ENCODE measurements at regions not wholly inside any gene's neighbourhood (a gene's known extent, or its start where the extent isn't known, plus 50 kb on each side); places are given as distances from the start of the nearest gene placed in this dataset.

DNA sequence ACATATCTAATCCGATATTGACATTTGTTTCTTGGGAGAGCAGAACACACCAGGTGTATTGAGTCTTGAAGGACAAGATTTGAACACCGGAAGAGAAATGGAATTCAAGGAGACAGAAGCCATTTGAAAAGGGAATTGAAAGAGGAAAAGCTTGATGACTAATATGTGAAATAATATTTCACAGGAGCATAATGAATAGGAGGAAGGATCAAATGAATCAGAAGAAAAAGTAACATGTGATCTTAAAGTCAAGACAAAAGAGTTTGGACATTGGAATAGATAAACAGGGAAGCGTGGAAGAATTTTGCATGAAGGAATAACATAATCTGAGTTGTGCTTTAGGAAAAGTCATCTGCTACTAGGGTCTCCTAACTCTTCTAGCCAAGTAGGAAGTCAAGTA is 145.5 kb upstream of the PDHA2 start:
- Histone ChIP-seq H3K36me3 (no peaks in the 10 kb centered on the region), H3K27ac (no peak overlapping the region), H3K9me3 (no peaks in the 10 kb centered on the region), H3K27me3 (no peaks in the 10 kb centered on the region), H3K4me3 (no peak overlapping the region), H3K4me1 (no peaks in the 10 kb centered on the region)
- no peak for DNase-seq
- TF ChIP-seq, protein P1, sequence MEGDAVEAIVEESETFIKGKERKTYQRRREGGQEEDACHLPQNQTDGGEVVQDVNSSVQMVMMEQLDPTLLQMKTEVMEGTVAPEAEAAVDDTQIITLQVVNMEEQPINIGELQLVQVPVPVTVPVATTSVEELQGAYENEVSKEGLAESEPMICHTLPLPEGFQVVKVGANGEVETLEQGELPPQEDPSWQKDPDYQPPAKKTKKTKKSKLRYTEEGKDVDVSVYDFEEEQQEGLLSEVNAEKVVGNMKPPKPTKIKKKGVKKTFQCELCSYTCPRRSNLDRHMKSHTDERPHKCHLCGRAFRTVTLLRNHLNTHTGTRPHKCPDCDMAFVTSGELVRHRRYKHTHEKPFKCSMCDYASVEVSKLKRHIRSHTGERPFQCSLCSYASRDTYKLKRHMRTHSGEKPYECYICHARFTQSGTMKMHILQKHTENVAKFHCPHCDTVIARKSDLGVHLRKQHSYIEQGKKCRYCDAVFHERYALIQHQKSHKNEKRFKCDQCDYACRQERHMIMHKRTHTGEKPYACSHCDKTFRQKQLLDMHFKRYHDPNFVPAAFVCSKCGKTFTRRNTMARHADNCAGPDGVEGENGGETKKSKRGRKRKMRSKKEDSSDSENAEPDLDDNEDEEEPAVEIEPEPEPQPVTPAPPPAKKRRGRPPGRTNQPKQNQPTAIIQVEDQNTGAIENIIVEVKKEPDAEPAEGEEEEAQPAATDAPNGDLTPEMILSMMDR (IDR thresholded peaks at IDR 0.05) = no peak
- intact Hi-C loops (cut with DNase I; ENCODE audit: low total_unique reads) = no loop called here

DNA sequence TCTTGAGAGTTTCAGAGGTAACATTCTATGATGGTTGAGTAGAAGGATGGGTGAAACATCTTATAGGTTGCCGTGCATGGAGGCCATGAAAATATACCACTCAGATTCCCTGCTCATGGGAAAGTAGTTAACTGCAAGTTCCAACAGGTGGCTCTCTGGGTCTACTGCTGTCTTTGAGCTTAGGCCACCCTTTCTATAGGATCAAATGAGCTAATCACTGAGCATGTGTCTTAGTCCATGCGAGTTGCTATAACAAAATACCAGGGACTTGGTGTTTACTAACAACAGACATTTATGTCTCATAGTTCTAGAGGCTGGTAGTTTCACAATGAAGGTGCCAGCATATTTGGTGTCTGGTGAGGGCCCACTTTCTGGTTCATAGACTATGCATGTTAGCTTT is 144.8 kb upstream of the UNC5C start:
- no peaks in the 10 kb centered on the region for H3K36me3 ChIP-seq
- DNase-seq = no peak
- H3K4me3 ChIP-seq = no peak overlapping the region
- H3K4me1 ChIP-seq = no peaks in the 10 kb centered on the region
- no peaks in the 10 kb centered on the region for H3K27me3 ChIP-seq
- intact Hi-C loops (cut with DNase I; ENCODE audit: low total_unique reads) = no loop called here
- no peak overlapping the region for H3K27ac ChIP-seq
- H3K9me3 ChIP-seq = no peaks in the 10 kb centered on the region
- TF ChIP-seq, protein P1 (IDR thresholded peaks at IDR 0.05) = no peak

DNA sequence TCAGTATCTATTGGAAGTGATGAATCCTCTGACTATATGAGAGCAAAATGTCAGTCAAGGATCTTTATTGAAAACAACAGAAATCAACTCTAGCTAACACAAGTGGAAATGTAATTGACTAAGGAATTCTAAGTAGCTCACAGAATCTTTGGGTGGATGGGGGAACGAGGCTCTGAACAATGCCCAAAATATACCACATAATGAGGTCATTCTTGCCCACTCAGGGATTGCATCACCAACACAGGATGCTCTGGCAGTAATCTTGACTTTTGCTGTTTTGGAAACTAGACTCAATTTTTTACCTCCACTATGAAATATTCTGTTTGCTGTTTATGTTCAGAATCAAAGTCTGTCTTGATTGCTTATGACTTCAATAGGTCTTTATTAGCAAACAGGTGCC is 127.4 kb upstream of the UNC5C start:
- TF ChIP-seq, protein P1 (IDR thresholded peaks at IDR 0.05) = no peak
- H3K27ac ChIP-seq = no peak overlapping the region
- H3K36me3 ChIP-seq = no peaks in the 10 kb centered on the region
- no peaks in the 10 kb centered on the region for H3K9me3 ChIP-seq
- no peak overlapping the region for H3K4me3 ChIP-seq
- no peaks in the 10 kb centered on the region for H3K4me1 ChIP-seq
- no peaks in the 10 kb centered on the region for H3K27me3 ChIP-seq
- DNase-seq = no peak
- intact Hi-C loops (cut with DNase I; ENCODE audit: low total_unique reads) = no loop called here

DNA sequence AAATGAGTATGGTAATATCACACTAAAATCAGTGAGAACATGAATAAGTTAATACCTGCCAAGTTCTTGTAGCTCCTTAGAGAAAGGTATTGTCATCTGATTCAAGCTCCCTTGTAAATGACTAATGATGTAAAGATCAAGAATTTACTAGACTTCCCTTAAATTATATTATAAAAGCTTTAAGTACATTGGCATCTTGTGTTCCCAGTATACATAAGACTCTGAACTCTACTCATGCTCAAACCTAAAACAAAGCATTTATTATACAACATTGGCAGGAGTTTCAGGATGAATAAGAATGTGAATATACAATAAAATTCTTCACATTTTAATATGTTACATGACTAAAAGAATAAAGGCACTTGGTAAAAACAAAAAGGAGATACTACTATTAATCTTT is 126.8 kb upstream of the UNC5C start:
- Histone ChIP-seq H3K27me3 (no peaks in the 10 kb centered on the region), H3K4me1 (no peaks in the 10 kb centered on the region), H3K9me3 (no peaks in the 10 kb centered on the region), H3K27ac (no peak overlapping the region), H3K36me3 (no peaks in the 10 kb centered on the region), H3K4me3 (no peak overlapping the region)
- no peak for DNase-seq
- intact Hi-C loops (cut with DNase I; ENCODE audit: low total_unique reads) = no loop called here
- TF ChIP-seq, protein P1 (IDR thresholded peaks at IDR 0.05) = no peak

DNA sequence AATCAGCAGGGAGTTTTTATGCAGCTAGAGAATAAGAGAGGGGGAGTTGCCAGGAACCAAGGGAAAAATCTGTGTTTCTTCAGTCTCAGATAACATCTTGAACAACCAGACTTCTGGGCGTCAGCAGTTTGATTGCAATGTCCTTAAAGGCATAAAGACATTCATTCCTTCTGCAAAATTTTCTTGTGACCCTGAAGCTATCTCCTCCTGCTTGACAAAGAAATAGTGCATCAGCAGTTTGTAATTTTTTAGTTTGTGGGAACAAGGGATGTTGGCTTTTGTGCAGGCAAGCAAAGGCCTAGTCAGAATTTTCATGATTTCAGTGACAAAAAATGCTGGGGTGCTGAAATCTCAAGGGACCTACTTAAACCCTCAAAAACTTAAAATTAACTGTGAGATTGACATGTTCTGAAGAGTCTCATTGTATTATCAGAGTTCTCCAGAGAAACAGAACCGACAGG is 125.8 kb upstream of the UNC5C start:
- Histone ChIP-seq H3K4me3 (no peak overlapping the region), H3K36me3 (no peaks in the 10 kb centered on the region), H3K9me3 (no peaks in the 10 kb centered on the region), H3K27ac (no peak overlapping the region), H3K27me3 (no peaks in the 10 kb centered on the region), H3K4me1 (no peaks in the 10 kb centered on the region)
- intact Hi-C loops (cut with DNase I; ENCODE audit: low total_unique reads) = no loop called here
- TF ChIP-seq, protein P1 (IDR thresholded peaks at IDR 0.05) = no peak
- DNase-seq = no peak

DNA sequence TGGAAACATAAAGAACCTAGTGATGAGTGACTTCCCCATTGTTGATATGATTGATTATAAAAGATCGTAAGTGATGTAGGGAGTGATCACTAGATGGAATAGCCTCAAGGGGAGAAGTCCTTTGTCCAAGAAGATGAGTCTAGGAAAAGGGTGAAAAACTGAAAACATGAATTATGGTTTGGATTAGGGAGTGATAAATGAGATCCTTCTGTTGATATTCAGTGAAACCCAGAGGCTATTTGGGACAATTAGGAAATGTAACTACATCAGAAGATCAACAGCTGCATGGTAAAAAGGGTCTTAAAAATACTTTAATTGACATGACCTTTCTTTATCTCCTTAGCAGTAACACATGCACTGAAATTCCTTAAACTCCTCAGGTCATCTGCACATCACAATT is 124.0 kb upstream of the UNC5C start:
- Histone ChIP-seq H3K27me3 (no peaks in the 10 kb centered on the region), H3K9me3 (no peaks in the 10 kb centered on the region), H3K4me3 (no peak overlapping the region), H3K27ac (no peak overlapping the region), H3K4me1 (no peaks in the 10 kb centered on the region), H3K36me3 (no peaks in the 10 kb centered on the region)
- intact Hi-C loops (cut with DNase I; ENCODE audit: low total_unique reads) = no loop called here
- no peak for DNase-seq
- TF ChIP-seq, protein P1 (IDR thresholded peaks at IDR 0.05) = no peak

Measured in tibial artery (tissue), 4 donors.